ENCODE measurements at regions not wholly inside any gene's neighbourhood (a gene's known extent, or its start where the extent isn't known, plus 50 kb on each side); places are given as distances from the start of the nearest gene placed in this dataset.
"Not testable (repeated sequence)": the region's sequence is repeated elsewhere in the genome, so short reads cannot be mapped to it uniquely, and the experiment has no call there.

DNA sequence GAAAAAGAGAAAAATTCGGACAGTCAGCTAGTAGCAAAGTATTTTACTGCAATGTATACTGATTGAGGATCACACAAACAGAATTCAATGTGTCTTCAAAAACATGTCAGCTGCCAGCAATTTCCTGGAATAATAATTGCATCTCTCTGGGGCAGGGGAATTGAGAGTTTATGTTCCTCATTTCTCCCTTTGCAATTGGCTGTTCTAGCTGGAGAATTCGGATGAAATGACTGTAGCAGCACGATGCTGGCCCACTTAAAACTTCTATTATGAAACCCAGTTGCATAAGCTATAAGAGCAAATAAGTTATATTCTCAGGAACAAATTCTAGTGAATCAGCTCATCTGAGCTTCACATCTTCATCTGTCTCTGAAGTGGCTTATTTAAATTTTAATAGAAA lies 99.9 kb upstream of the CPEB2 start:
- no peak for DNase-seq

GRCh38 chr4:14903321-14903720 lies 99.0 kb upstream of the CPEB2 start:
- no peak for DNase-seq

- no peak for DNase-seq
Measured at GRCh38 chr4:14906805-14907204, 95.5 kb upstream of the CPEB2 start.

DNA sequence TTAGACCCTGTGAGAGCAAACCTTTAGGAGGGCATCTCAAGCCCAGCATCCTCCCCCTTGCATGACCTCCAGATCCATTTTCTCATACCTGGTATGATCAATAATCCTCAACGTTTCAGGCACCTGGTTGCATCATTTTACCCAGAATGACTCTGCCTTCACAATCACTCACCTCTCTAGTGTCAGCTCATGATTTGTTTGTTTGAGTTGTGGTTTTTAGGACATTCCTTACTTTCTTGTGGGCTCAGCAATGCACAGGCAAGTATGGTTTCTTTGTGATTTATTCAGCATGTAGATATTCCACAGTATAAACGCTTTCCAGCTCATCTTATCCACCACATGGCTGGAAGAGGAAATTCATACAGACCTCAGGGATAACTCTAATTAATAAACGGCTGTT lies 93.6 kb upstream of the CPEB2 start:
- DNase-seq: no peak

DNA sequence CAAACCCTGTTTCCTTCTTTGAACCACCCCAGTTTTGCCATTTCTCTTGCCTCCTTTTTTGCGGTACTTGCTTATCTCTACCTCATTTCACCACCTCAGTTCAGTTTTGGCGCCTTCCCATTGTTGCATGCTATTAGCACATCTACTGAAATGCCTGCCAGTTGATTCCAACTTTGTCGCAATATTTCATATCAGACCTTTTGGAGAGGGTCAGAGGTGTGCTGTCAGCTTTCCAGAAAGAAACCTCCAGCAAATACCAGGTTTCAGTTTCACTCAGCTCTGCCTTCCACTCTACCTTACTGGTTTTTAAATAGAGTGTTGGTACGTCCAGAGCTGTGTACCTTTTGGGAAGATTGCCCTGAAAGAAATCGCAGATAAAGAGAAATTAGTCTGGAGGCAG lies 91.9 kb upstream of the CPEB2 start:
- no peak for DNase-seq

- DNase-seq: no peak
Measured at GRCh38 chr4:14912426-14912825, 89.9 kb upstream of the CPEB2 start.

DNA sequence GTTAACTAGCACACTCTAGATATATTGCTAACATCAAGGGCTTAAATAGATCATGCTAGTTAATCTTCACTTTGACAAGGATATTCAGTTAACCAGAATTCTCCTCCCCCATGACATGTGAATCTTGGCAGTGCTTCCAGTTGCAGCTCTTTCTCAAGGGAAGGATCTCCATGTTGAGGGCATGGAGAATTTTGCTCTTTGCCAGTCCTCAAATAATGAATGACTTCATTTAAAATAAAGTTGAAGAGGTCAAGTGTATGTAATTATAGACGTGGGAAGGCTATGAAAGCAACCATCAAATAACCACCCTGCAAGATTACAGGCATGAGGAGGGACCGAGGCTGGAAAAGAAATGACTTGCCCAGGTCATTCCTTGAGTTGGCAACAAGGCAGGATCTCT lies 87.3 kb upstream of the CPEB2 start:
- DNase-seq: no peak

DNA sequence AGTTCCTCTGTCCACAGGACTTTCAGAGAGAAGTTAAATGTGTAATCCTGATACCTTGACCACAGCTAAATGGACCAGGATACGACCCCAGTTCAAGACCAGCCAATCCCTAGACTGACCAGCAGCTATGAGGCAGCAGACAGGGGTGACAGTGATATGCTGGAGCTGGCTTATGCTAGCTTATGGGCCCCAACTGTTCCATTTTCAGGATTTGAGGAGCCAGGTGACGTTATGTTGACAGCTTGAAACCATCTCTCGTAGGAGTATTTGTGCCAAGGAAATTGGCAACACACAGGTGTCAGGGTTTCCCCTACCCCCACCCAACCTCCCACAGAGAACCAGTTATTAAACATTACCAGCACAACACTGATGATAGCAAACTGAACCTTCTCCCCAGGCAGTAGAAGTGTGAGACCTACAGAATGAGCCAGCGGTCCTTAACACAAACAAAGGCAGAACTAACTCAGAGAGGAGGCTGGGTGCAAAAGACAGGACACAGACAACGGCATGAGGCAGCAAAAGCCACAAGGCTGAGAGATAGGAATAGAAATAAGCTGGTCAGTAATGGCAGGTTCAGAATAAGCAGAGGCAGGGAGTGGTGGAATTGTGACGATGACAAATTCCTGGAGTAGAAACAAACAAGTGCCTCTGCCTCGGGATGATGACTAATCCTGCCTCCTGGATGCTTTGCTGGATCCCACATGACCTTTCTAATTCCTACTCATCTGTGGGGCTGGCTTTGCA lies 85.6 kb upstream of the CPEB2 start:
- no peak for DNase-seq

- DNase-seq: no peak
Measured at GRCh38 chr4:14917298-14917633, 85.0 kb upstream of the CPEB2 start.

DNA sequence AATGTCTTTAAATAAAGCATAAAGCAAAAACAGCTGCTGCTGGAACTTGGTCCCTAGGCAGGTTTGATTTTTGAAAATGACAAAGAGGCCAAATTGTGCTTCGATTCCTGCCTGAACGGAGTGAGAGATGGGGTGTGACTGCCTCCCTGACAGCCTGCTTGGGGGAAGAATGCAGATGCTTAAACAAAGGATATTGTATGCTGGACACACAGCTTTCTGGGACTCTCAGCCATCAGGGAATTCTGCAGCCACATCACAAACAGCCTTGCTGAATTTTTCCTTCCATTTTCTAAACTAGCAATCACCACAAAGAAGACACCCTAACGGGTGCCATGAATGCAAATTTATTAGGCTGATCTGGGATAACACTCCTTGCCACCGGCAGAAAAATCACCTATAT lies 83.9 kb upstream of the CPEB2 start:
- no peak for DNase-seq

- no peak for DNase-seq
Measured at GRCh38 chr4:14919785-14920184, 82.5 kb upstream of the CPEB2 start.

GRCh38 chr4:14920237-14920636 lies 82.0 kb upstream of the CPEB2 start:
- no peak for DNase-seq

GRCh38 chr4:14920759-14921320 lies 81.4 kb upstream of the CPEB2 start:
- no peak for DNase-seq

GRCh38 chr4:14921781-14922180 lies 80.5 kb upstream of the CPEB2 start:
- DNase-seq: not testable (repeated sequence)

DNA sequence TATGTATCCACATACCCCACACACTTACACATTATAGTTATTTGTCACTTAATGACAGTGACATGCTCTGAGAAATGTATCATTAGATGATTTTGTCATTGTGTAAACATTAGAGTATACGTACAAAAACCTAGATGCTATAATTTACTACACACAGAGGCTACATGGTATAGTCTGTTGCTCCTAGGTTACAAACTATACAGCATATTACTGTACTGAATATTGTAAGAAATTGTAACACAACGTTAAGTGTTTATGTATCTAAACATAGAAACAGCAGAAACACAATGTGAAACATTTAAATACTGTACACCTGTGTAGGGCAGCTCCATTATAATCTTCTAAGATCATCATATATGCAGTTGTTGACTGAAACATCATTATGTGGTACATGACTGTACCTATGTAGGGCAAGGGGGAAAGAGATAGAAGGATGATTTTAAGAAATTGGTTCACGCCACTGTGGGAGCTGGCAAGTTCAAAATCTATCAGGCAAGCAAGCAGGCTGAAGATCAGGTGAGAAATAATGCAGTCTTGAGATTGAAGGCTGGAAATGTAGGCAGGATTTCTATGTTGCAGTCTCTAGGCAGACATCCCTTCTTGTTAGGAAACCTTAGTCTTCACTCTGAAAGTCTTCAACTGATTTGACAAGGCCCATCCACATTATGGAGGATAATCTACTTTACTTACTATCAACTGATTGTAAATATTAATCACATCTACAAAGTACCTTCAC lies 78.0 kb upstream of the CPEB2 start:
- no peak for DNase-seq

DNA sequence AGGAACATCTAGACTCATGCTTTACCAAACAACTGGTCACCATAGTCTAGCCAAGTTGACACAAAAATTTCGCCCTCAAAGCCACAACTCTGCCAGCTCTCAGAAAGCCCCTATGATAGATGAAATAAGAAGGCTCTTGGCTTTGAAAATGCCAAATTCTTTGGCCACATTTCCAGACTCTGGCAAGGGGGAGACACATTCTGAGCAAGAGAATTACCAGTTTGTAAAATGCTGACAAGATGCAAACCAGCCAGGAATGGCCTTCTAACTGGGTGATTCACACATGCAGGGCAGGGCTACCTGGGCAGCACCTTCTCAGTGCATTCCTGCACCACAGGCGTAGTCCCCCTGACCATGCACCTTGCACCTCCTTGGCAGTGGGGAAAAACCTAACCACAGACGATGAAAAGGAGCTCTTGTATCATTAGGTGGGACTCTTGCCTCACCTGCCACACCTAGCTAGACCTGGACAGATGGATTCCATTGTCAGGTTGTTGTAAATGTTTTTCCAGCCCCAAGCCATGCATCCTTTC lies 77.4 kb upstream of the CPEB2 start:
- DNase-seq: no peak

DNA sequence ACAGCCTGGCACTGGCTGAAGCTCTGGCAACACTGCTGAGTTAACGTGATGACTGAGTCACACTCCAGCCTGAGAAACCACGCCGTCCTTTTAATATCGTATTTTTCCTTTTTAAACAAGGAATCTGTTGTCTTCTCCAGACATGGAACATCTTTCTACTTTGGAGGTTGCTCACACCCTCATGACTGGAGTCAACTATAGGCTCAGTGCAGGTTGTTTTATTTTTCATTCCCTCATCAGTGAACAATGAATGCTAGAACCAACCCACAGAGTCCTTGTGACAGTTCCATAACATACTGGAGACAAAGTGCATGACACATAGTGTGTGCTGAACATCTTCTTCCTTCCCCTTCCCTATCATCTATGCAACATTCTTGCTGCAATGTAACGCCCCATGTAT lies 76.8 kb upstream of the CPEB2 start:
- no peak for DNase-seq

DNA sequence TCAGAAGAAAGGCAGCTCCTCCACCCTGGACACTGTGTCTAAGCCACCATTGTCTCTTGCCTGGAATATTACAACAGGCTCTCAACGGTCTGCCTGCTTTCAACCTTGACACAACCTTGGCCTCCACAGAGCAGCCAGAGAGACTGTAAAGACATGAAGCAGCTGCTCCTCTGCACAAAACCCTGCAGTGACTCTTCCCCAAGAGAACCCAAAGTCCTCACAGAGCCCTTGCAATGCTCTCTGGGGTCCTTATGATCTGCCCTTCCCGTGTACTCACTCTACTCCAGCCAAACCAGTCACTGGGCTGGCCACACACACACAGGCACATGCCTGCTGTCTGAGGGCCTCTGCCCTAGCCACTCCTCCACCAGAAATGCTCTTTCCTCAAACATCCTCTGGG lies 75.9 kb upstream of the CPEB2 start:
- no peak for DNase-seq

DNA sequence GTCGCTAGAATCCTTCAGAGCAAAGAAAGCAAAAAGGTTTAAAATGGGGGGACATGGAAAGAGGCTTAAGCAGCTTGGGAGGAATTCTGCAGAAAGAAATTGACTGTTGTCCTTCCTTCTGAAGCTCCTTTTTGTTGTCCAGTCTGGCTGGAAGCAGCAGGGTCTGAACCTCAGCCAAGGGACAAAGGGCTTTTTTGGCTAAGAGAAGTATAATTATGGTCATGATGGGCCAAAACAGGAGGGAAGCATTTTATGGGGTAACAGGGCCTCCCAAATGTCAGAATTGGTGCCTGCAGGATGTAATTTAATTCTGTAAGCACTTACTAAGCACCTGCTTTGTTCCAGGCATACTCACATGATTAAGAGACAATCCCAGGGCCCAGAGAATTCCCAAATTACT lies 74.2 kb upstream of the CPEB2 start:
- DNase-seq: no peak

GRCh38 chr4:14929669-14930068 lies 72.6 kb upstream of the CPEB2 start:
- DNase-seq: no peak

DNA sequence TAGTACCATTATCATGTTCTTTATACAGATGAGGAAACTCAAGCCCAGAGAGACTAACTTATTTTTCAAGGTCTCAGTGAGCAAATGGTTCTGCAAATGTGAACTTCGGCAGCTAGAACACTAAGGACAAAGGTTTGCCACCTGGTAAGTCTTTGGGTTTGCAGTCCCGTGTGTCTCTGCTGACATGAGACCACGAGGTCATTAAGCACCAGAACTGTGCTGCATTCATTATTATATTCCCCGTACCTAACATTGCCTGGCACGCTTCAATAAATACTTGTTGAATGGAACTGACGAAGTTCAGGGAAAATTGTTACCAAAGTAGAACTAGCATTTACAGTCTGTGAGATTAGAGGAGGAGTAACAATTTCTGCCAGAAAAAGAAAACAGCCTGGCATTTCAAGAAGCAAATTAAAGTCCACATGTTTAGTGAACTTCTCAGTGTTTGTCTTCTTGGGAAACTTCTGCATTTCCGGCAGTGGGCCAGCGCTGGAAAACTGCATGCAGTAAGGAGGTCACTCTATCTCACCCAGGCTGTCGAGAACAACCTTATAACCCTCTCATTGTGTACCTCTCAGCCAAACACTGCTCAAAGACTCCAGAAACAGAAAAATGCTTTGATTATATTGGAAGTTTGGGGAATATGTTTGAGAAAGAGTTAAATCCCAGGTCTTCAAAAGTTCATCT lies 67.4 kb upstream of the CPEB2 start:
- DNase-seq: no peak

- no peak for DNase-seq
Measured at GRCh38 chr4:14943749-14944148, 58.5 kb upstream of the CPEB2 start.

DNA sequence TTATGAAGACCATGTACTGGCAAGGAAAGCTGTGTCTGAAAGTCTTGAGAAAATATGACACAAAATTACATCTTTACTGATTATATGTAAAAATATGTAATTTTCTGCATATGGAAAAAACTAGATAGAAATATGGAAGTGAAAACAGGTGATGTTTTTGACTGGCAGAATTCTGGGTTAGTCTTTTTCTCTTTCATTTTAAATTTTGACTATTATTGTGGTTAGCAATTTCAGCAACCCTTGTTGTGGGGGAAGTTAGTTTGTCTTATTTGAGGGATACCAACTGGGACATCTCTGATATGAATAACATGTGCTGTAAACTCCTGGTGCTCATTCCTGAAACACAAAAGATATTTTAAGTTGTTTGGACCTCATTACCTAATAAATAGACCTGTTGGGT lies 49.9 kb upstream of the CPEB2 start:
- DNase-seq: no peak
